NCI-H748 (cell line): ENCODE measurements at regions not wholly inside any gene's neighbourhood (a gene's known extent, or its start where the extent isn't known, plus 50 kb on each side); places are given as distances from the start of the nearest gene placed in this dataset.

Experiments used
- DNase-seq: peaks from one replicate; lab custom pipeline; 2025; ENCODE audit not compliant: unreplicated experiment; lab: John Stamatoyannopoulos, UW

GRCh38 chr2:30339071-30339470 is 107.7 kb downstream of the LBH start:
- no peak for DNase-seq

- DNase-seq, result no peak
Measured at GRCh38 chr2:30341500-30342267, 105.4 kb upstream of the LCLAT1 start.

DNA sequence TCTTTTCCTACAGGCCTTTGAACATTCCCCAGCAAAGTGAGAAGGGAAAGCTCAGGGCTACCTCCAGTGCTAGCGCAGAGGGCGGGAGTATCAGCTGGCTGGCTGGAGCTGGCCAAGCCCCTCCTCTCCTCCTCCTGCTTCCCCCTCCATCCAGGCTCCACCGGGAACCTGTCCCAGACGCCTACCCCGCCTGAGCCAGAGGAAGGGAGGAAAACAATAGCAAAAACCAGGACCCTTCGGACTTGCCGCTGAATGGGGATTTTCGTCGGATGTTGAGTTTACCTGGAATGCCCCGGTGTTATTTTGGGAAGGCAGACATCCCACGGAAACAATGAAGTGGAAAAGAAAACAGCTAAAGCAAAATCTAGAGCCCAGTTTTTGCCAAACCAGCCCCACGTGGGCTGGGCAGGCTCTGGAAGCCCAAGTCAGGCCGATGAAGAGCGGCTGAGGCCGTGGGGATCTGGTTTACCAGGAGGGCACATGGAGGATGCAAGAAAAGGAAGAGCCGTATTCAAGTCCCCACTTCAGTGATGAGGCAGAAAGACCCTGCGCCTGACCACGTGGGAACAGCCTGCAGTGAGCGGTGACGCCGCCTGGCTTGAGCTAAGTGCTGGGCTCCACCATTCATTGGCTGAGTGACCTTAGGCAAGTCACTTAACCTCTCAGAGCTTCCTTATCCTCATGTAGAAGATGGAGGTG is 100.4 kb upstream of the LCLAT1 start:
- no peak for DNase-seq

GRCh38 chr2:30348825-30349224 is 98.2 kb upstream of the LCLAT1 start:
- no peak for DNase-seq

GRCh38 chr2:30349691-30350090 is 97.4 kb upstream of the LCLAT1 start:
- DNase-seq, result no peak

GRCh38 chr2:30351116-30351515 is 95.9 kb upstream of the LCLAT1 start:
- DNase-seq, result no peak

- DNase-seq, result no peak
Measured at GRCh38 chr2:30351949-30352348, 95.1 kb upstream of the LCLAT1 start.

GRCh38 chr2:30354150-30354549 is 92.9 kb upstream of the LCLAT1 start:
- no peak for DNase-seq

GRCh38 chr2:30354621-30355020 is 92.4 kb upstream of the LCLAT1 start:
- no peak for DNase-seq

DNA sequence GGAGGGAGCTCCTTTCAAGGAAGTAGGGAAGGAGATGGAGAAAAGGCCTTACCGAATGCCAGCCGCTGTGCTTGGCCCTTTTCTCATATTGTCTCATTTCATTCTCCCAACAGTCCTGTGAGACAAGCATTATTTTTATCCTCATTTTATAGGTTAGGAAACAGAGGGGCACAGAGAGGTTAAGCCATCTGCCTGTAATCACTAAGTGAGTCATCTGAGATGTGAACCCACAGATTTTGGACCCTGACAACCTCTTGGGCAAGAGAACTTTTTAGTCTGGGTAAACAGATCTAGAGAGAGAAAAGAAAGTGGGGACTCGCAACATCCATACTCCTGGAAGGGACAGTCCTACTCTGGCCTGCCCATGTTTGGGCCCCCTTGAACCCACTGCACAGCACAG is 91.7 kb upstream of the LCLAT1 start:
- no peak for DNase-seq

GRCh38 chr2:30356071-30356470 is 91.0 kb upstream of the LCLAT1 start:
- DNase-seq, result no peak

DNA sequence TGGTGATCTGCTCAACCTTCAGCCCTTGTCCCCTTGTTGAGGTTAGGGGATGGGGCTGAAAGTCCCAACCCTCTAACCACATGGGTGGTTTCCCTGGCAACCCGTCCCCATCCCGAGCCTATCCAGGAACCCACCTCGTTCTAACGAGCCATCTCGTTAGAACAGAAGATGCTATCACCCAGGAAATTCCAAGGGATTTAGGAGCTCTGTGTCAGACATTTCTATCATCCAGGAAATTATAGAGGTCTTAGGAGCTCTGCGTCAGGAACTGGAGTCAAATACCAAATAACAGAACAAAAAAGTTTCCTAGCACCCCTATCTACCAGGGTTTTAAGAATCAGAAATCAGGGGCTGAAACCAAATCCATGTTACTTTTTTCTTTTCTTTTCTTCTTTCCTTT is 90.3 kb upstream of the LCLAT1 start:
- no peak for DNase-seq

DNA sequence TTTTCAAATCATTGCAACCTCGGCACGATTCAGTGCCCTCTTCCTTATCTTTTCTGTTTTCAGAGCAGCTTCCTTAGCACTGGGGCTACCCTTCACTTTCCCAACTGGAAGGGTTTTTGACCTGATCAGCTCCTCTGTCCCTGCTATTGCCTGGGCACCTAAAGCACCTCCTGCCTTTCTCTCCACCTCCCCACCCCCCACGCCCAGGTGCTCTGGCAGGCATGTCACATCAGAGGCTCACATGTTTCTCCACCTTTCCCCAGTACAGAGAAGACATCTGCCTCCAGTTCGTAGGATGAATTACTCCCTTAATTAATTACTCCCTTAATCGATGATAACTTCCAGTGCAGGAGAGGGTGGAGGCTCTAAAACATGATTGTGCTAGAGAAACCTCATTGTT is 88.7 kb upstream of the LCLAT1 start:
- no peak for DNase-seq

GRCh38 chr2:30358842-30359241 is 88.2 kb upstream of the LCLAT1 start:
- peak; percentile 12 for DNase-seq

GRCh38 chr2:30359644-30360167 is 87.3 kb upstream of the LCLAT1 start:
- no peak for DNase-seq

DNA sequence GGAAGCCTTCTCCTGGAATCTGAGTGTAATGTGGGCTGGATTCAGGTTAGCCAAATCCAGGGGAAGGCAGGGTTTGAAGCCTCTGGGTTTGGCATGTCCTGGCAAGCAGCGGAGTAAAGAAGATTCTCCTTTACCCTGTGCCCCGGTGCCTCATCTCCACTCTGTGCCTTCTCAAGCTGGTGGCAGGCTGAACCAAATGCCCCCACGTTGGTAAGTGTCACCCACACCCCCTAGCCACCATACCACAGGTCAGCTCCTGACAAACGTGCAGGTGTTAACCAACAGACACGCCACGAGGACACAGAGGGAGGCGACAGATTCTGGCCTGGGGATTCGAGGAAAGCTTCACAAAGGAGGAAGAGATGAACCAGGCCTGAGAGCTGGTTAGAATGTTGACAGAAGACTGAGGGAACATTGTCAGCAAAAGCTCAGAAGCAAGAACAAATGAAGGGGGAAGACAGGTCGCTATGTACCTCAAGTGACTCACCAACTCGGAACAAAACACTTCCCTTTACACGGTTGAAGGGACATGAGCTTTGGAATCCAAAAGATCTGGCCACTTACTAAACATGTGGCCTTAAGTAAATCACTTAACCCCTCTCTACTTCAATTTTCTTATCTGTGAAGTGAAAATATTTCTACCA is 85.2 kb upstream of the LCLAT1 start:
- no peak for DNase-seq

DNA sequence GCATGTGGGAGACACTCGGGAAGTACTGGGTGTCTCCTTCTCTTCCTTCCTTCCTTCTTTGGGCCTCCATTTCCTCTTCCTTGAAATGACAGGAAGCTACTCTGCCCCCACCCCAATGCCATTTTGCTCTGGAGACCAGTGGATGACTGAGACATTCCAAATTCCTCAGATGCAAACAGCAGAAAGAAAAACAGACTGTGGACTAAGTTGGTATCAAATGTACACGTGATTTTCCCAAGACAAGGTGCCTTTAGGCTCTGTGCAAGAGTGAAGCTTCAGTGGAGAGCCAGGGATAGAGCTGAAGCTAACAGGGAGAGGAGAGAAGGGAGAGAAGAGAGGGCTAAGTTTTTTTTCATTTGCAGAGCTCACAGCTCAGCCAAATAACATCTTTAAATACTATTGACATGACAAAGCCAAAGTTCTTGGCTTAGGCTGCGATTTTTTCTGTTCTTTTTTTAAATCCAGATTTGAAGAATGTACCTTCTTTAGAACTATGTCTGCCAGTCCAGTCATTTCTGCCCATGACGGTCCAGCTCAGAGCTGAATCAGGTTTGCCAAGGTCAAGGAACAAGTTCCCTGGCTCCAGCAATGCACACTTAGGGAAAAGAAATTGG is 84.5 kb upstream of the LCLAT1 start:
- DNase-seq, result no peak

DNA sequence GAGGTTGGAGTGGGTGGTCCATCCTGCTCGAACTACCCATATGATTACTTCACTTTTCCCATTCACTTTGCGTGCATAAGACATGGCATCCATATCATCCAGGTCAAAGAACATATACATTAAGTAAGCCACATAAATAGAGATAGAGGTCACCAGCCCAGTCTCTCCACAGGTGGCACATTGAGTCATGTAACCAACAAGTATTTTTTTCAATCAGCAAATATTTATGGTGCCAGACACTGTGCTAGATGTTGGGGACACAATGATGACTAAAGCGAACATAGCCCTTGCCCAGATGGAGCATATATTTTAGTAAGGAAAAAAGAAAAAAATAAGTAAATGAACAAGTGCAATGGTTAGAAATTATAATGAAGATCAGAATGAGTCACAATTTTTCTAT is 83.6 kb upstream of the LCLAT1 start:
- DNase-seq, result no peak

DNA sequence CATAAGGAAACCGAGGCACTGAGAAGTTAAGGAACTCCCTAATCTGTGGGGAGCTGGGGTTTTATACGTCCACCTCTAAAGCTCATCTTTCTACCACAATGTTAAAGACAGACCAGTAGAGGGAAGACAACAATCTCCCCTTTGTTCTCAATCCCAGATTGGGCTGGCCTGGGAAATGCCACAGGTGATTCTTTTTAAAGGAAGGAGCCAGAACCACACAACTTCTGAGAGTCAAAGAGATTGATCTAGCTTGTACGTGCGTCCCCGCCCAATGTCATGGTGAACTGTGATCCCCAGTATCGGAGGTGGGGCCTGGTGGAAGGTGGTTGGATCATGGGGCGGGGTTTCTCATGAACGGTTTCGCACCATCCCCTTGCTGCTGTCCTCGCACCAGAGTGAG is 81.8 kb upstream of the LCLAT1 start:
- no peak for DNase-seq

- no peak for DNase-seq
Measured at GRCh38 chr2:30366199-30366691, 80.8 kb upstream of the LCLAT1 start.
